Stimulated activated naive B cell treated with anti-CD40 and anti-IgM and Interleukin-4, amounts not matched to agents 10 μg/mL and 1 μg/mL and 100 μg/mL, for 72 hours (primary cell): ENCODE measurements at regions not wholly inside any gene's neighbourhood (a gene's known extent, or its start where the extent isn't known, plus 50 kb on each side); places are given as distances from the start of the nearest gene placed in this dataset.
"Not testable (repeated sequence)": the region's sequence is repeated elsewhere in the genome, so short reads cannot be mapped to it uniquely, and the experiment has no call there.

Experiments used
- ATAC-seq, 2 donors: fragments of 150-1000 bp; cut with Tn5 transposase; replicated peaks; 2 replicates each; pipeline ENCODE4 v1.10.0; 2021; ENCODE audit warnings: moderate library complexity in 1 of 2
- DNase-seq: peaks from one replicate; pipeline ENCODE4 v3.0.0; 2021
- H3K27ac Mint-ChIP-seq: one replicate; pipeline ENCODE4 v1.8.0; 2022; ENCODE audit warnings: mild to moderate bottlenecking, mixed read lengths
- H3K27me3 Mint-ChIP-seq, 2 donors: one replicate each; pipeline ENCODE4 v1.8.0; 2022; ENCODE audit warnings: mixed read lengths in 2 of 2
- H3K36me3 Mint-ChIP-seq, 2 donors: one replicate each; pipeline ENCODE4 v1.8.0; 2022; ENCODE audit warnings: mixed read lengths in 2 of 2, mild to moderate bottlenecking in 1 of 2
- H3K4me1 Mint-ChIP-seq, 2 donors: one replicate each; pipeline ENCODE4 v1.8.0; 2022; ENCODE audit warnings: mixed read lengths in 2 of 2, mild to moderate bottlenecking in 1 of 2
- H3K4me3 Mint-ChIP-seq, 2 donors: one replicate each; pipeline ENCODE4 v1.8.0; 2022; ENCODE audit warnings: mild to moderate bottlenecking in 2 of 2, mixed read lengths in 2 of 2, moderate library complexity in 1 of 2
- H3K9me3 Mint-ChIP-seq, 2 donors: one replicate each; pipeline ENCODE4 v1.8.0; 2022; ENCODE audit warnings: mixed read lengths in 2 of 2, mild to moderate bottlenecking in 1 of 2

GRCh38 chr3:187520027-187520945 is 149.9 kb downstream of the SST start:
- no peaks in the 10 kb centered on the region for H3K27me3 Mint-ChIP-seq
- ATAC-seq (no peak), DNase-seq (no peak)
- H3K4me1 Mint-ChIP-seq: peaks cover 7 to 9% of the 10 kb centered on the region in 2 donors
- no peak overlapping the region for H3K4me3 Mint-ChIP-seq
- no peaks in the 10 kb centered on the region for H3K9me3 Mint-ChIP-seq
- no peaks in the 10 kb centered on the region for H3K36me3 Mint-ChIP-seq
- H3K27ac Mint-ChIP-seq: no peak overlapping the region

- DNase-seq (no peak), ATAC-seq (no peak)
- H3K4me1 Mint-ChIP-seq: peaks cover 7 to 9% of the 10 kb centered on the region in 2 donors
- H3K27ac Mint-ChIP-seq: no peak overlapping the region
- no peaks in the 10 kb centered on the region for H3K36me3 Mint-ChIP-seq
- no peaks in the 10 kb centered on the region for H3K27me3 Mint-ChIP-seq
- H3K4me3 Mint-ChIP-seq: no peak overlapping the region
- no peaks in the 10 kb centered on the region for H3K9me3 Mint-ChIP-seq
Measured at GRCh38 chr3:187519428-187519890, 150.7 kb downstream of the SST start.

DNA sequence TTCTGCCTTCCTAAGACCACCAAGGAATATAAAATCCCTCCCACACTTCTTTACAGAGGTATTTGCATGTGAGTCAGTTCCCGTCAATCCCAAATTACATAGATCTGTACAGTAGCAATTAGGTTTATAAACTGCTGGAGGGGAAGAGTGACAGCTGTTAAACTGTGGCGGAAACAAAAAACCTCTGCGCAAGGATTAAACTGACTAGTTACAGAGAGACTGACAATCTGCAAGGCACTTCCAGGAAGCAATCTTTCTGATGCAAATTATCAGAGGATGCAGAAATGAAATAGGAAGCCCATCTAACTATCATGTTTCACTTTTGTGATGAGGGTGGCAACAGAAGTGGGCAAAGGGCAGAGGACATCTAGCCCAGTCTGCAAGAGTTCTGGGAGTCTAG is 150.4 kb downstream of the RTP4 start:
- Mint-ChIP-seq H3K4me3 (no peak overlapping the region), H3K27ac (no peak overlapping the region), H3K36me3 (no peaks in the 10 kb centered on the region), H3K27me3 (no peaks in the 10 kb centered on the region), H3K4me1 (peaks cover 7 to 9% of the 10 kb centered on the region in 2 donors), H3K9me3 (no peaks in the 10 kb centered on the region)
- no peak for ATAC-seq
- DNase-seq: no peak

DNA sequence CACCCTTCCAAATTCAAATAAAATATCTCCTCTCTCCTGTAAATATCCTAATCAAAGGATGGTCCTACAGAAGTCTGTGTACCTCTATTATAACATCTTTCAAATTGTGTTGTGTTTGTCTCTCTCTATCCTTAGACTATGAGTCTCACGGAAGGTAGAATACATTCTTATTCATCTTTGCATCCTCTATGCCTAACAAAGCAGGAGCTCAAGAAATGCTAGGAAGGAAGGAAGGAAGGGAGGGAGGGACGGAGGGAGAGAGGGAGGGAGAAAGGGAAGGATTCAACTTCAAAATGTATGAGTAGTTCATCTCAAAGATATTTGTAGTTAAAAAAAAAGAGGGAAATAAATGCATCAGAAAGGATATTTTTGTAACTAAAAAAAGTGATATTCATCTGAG is 150.0 kb downstream of the RTP4 start:
- Mint-ChIP-seq H3K4me1 (peaks cover 7 to 9% of the 10 kb centered on the region in 2 donors), H3K27me3 (no peaks in the 10 kb centered on the region), H3K27ac (no peak overlapping the region), H3K4me3 (no peak overlapping the region), H3K9me3 (no peaks in the 10 kb centered on the region), H3K36me3 (no peaks in the 10 kb centered on the region)
- no peak for ATAC-seq
- no peak for DNase-seq

DNA sequence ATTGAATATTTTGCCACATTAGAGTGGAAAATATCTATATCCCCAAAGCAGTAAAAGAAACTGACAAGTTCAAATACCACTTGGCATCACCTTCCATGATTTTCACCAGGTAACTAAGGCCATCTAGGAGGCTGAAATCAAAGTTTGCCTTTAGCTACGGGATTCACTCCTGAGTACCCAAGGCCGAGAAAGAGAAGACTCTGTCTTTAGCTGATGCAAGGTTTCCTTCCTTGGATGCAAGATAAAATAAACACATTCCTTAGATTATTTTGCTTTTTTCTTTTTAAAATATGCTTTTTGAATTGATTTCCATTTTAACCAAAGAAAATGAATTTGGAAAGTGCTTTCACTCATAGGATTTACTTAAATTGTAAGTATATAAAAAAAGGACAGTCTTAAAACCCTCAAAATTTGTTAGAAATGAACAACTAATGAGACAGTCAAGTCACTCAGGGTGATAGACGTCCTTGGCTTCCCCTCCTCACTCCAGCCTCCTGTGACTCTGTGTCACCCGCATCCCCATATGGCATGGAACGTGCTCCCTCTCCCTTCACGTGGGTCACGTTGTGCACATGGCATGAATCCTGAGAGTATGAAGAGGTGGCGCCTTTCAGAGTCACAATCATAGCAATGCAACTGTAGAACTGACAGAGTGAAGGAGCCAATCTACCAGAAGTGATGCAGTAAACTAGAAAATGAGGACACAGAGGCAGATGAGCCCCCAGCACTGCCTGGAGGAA is 148.4 kb downstream of the RTP4 start:
- Mint-ChIP-seq H3K27me3 (no peaks in the 10 kb centered on the region), H3K9me3 (peaks cover 0 to 6% of the 10 kb centered on the region in 2 donors), H3K4me1 (peaks cover 7 to 9% of the 10 kb centered on the region in 2 donors), H3K36me3 (no peaks in the 10 kb centered on the region), H3K27ac (no peak overlapping the region), H3K4me3 (no peak overlapping the region)
- DNase-seq (no peak), ATAC-seq (no peak)

DNA sequence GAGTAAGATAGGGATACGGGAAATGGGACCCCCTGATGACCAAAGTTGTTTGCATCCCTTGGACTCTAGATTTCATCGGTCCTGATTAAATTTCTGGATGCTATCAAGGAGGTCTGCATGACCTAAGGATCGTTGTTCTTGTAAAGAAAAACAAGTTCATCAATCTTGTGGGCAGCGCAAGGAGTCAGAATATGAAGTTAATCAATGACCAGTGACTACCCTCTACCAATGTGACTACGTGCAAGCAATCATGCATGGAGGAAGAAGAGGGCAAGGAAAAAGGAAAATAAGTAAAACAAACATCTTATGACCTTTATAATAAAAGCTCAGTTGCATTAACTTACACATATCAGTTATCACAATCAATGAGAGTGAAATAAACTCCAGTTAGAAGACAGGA is 139.7 kb downstream of the RTP4 start:
- H3K9me3 Mint-ChIP-seq: peaks cover 0 to 6% of the 10 kb centered on the region in 2 donors
- DNase-seq (no peak), ATAC-seq (no peak)
- H3K4me3 Mint-ChIP-seq: no peak overlapping the region
- no peaks in the 10 kb centered on the region for H3K4me1 Mint-ChIP-seq
- H3K27ac Mint-ChIP-seq: no peak overlapping the region
- peaks cover 22 to 35% of the 10 kb centered on the region in 2 donors for H3K27me3 Mint-ChIP-seq
- H3K36me3 Mint-ChIP-seq: no peaks in the 10 kb centered on the region

DNA sequence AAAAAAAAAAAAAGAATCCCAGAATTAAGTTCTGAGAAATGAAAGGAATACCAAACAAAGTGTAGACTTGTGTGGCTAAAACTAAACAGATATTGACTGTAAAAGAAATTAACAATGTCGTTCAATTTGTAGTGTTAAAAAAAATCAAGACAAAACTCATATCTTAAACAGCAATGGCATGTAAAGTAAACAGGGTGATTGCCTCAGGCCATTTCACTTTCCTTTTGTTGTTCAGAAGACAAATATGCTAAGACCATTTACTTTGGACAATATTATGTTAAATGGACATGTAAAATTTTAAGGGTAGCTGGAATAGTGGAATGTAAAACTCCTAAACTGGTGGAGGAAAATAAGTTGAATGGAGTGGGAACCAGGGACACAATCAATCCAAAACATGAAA is 139.1 kb downstream of the RTP4 start:
- Mint-ChIP-seq H3K27ac (no peak overlapping the region), H3K4me1 (no peaks in the 10 kb centered on the region), H3K27me3 (peaks cover 22 to 35% of the 10 kb centered on the region in 2 donors), H3K9me3 (peaks cover 0 to 2% of the 10 kb centered on the region in 2 donors), H3K4me3 (no peak overlapping the region), H3K36me3 (no peaks in the 10 kb centered on the region)
- DNase-seq (no peak), ATAC-seq (no peak)

GRCh38 chr3:187504435-187504834 is 136.2 kb downstream of the RTP4 start:
- no peak for ATAC-seq
- Mint-ChIP-seq H3K27ac (no peak overlapping the region), H3K4me1 (no peaks in the 10 kb centered on the region), H3K9me3 (no peaks in the 10 kb centered on the region), H3K36me3 (no peaks in the 10 kb centered on the region), H3K27me3 (peaks cover 25 to 33% of the 10 kb centered on the region in 2 donors), H3K4me3 (no peak overlapping the region)
- DNase-seq: no peak

GRCh38 chr3:187498211-187498724 is 130.1 kb downstream of the RTP4 start:
- Mint-ChIP-seq H3K27ac (no peak overlapping the region), H3K4me1 (no peaks in the 10 kb centered on the region), H3K9me3 (peaks cover 4 to 8% of the 10 kb centered on the region in 2 donors), H3K36me3 (no peaks in the 10 kb centered on the region), H3K27me3 (peaks cover 20 to 26% of the 10 kb centered on the region in 2 donors), H3K4me3 (no peak overlapping the region)
- DNase-seq (no peak), ATAC-seq (no peak)

DNA sequence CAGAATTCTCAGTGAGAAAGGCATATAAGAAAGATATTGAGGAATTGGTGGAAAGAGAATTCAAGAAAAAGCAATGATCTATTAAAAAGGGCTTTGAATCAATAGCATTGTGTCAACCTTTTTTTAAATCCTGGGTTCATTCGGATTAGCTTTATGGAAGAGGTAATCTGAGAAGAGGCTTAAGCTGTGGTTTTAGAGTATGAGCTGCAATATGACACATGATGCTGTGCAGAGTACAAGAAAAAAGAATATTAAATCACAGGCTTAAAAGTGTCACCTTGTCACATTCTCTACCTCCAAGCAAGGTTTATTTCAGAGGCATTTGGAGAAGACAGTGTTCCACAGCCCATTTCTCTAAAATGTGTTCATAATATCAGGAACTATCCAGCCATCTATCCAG is 128.9 kb downstream of the RTP4 start:
- Mint-ChIP-seq H3K27me3 (peaks cover 26 to 37% of the 10 kb centered on the region in 2 donors), H3K4me3 (no peak overlapping the region), H3K4me1 (no peaks in the 10 kb centered on the region), H3K27ac (no peak overlapping the region), H3K9me3 (peaks cover 10 to 12% of the 10 kb centered on the region in 2 donors), H3K36me3 (no peaks in the 10 kb centered on the region)
- DNase-seq (no peak), ATAC-seq (no peak)

GRCh38 chr3:187494056-187494455 is 125.9 kb downstream of the RTP4 start:
- peaks cover 10 to 12% of the 10 kb centered on the region in 2 donors for H3K9me3 Mint-ChIP-seq
- DNase-seq, H3K27ac Mint-ChIP-seq, H3K4me1 Mint-ChIP-seq, ATAC-seq, H3K4me3 Mint-ChIP-seq, H3K36me3 Mint-ChIP-seq: not testable (repeated sequence)
- H3K27me3 Mint-ChIP-seq: peaks cover 36 to 50% of the 10 kb centered on the region in 2 donors

DNA sequence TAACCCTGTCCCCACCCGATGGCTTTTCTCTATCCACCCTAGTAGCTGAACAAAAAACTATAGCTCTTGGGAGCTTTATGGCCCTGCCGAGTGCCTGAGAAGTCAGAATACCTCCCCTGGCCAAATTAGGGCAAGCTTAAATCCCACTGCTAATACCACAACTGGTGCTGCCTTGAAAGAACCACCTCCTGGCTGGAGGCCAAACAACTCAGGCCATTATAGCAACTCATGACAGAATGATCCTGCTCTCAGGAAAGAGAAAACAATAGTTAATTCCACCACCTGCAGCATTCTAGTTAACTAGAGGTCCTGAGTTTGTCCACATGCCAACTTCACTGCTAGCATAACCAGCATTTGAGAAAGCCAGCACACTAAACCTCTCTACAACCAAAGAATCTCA is 123.2 kb downstream of the RTP4 start:
- H3K27ac Mint-ChIP-seq: no peak overlapping the region

GRCh38 chr3:187490366-187490765 is 122.2 kb downstream of the RTP4 start:
- no peak overlapping the region for H3K4me3 Mint-ChIP-seq
- ATAC-seq (no peak), DNase-seq (no peak)
- no peaks in the 10 kb centered on the region for H3K36me3 Mint-ChIP-seq
- peaks cover 12 to 16% of the 10 kb centered on the region in 2 donors for H3K9me3 Mint-ChIP-seq
- no peak overlapping the region for H3K27ac Mint-ChIP-seq
- H3K4me1 Mint-ChIP-seq: no peaks in the 10 kb centered on the region
- peaks cover 45 to 54% of the 10 kb centered on the region in 2 donors for H3K27me3 Mint-ChIP-seq

More for the DNA sequence above, 123.2 kb downstream of the RTP4 start:
- peaks cover 12 to 16% of the 10 kb centered on the region in 2 donors for H3K9me3 Mint-ChIP-seq
- peaks cover 40 to 51% of the 10 kb centered on the region in 2 donors for H3K27me3 Mint-ChIP-seq
- no peaks in the 10 kb centered on the region for H3K36me3 Mint-ChIP-seq
- ATAC-seq (no peak), DNase-seq (no peak)
- no peak overlapping the region for H3K4me3 Mint-ChIP-seq
- no peaks in the 10 kb centered on the region for H3K4me1 Mint-ChIP-seq

DNA sequence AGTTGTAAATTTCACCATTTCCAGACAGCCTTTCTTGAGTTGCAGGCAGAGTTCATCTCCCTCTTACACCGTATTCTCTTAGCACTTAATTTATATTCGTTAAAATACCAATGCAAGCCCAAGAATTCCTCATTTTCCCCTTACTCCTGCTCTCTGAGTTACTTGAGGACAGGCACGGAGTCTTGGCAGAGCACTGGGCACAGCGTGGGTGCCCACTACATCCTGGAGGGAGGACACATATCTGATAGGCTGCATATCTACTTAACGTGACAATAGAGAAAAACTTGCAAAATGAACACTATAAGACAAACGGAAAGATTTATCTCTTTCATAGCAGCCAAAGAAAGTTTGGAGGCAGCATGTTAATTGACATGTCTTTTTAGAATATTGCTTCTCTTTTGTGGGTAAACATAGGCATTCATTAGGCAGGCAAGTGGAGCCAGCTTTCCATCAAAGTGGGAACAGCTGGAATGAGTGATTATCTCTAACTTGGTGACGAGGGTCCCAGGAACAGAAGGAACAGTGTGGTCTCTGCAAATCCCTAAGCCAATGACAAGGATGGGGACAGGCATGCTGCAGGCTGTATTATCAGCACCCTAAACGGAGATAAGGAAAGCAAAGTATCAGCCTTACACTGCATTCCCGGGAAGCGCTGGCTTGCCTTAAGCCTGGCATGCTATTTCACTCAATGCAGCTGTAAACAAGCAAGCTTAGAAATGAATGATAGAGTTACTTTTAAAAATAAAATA is 116.5 kb downstream of the RTP4 start:
- no peak overlapping the region for H3K4me3 Mint-ChIP-seq
- H3K9me3 Mint-ChIP-seq: peaks cover 0 to 9% of the 10 kb centered on the region in 2 donors

More for the DNA sequence above, 116.5 kb downstream of the RTP4 start:
- Mint-ChIP-seq H3K27ac (no peak overlapping the region), H3K4me1 (no peaks in the 10 kb centered on the region), H3K27me3 (peaks cover 34 to 43% of the 10 kb centered on the region in 2 donors), H3K36me3 (no peaks in the 10 kb centered on the region)
- ATAC-seq (no peak), DNase-seq (no peak)
